Putamen (tissue), 1 donor: ENCODE measurements at regions not wholly inside any gene's neighbourhood (a gene's known extent, or its start where the extent isn't known, plus 50 kb on each side); places are given as distances from the start of the nearest gene placed in this dataset.
"Not testable (repeated sequence)": the region's sequence is repeated elsewhere in the genome, so short reads cannot be mapped to it uniquely, and the experiment has no call there.

Experiments used
- DNase-seq: peaks from one replicate; pipeline ENCODE4 v3.0.0-alpha.2; 2016; ENCODE audit warnings: low spot score

DNA sequence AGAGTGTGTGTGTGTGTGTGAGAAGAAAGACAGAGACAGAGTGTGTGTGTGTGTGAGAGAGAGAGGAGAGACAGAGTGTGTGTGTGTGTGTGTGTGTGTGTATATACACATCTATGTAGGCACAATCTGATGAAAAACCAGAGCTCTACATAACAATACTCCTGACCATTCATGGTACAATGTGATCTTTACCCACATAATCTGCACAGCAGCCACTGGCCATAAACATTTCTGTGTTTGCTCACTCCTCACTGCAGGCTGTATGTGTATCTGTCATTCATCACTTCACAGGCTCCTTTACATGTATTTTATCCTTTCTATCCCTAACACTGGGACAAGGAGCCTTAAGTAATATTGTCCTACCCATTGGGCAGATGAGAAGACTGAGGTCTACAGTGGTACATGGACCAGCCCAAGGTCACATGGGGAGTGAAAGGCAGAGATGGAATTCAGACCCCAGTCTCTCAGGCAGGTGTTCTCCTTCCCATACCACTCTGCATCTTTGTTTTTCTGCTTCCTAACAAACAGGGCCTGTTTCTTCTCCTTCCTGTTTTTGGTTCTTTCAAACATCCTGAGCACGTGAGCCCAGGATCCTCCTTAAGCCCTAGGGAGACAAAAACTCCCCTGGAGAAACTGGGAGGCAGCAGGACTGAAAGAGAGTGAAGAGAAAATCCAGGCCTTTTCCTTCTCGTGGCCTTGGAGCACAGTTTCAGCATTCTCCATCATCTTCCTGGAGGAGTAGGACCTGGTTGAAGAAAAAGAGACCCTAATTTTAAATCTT is 201.7 kb upstream of the MSX2 start:
- no peak for DNase-seq

DNA sequence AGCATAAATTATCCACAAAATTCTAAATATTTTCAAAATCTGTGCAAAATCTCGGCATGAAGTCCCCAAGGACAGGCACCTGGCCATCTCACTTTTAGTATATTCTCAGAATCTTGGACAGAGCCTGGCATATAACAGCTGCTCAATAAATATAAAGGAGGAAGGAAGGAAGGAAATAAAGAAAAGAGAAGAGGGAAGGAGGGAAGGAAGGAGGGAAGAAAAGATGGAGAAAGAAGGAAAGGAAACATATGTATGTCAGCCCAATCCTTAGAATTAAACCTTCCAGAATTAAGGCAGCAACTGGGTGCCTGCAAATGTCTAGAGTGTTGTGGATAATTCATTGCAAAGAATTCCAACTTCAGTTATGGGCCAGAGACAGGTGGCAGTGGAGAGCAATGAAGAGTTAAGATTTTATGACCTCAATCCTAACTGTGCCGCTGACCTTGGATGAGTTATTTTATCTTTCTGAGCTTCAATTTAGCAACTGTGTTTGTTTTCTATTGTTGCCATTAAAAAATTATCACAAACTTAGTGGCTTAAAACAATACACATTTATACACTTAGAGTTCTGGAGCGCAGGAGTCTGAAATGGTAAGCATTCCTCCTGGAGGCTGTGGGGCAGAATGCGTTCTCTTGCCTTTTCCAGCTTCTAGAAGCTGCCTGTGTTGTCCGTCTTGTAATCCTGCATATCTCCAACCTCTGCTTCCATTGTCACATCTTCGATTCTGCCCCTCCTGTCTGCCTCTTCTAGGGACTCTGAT is 200.9 kb upstream of the MSX2 start:
- DNase-seq = no peak

DNA sequence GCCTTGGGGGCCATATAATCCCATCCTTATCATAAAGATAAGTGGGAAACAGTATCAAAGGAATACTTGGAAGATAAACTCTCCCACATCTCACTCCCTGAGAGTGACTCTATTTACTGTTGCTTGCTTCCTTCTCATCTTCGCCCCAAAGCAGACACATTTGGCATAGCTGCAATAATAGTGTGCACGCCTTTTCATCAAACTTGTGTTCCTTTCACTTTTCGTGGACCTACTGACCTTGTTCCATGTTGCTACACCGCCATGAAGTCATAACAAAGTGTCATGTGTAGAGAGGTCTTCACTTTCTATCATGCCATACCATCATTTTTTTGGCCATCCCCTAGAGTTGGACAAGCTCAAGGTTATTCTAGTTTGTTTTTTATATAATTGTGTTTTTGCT is 200.0 kb upstream of the MSX2 start:
- DNase-seq = no peak

DNA sequence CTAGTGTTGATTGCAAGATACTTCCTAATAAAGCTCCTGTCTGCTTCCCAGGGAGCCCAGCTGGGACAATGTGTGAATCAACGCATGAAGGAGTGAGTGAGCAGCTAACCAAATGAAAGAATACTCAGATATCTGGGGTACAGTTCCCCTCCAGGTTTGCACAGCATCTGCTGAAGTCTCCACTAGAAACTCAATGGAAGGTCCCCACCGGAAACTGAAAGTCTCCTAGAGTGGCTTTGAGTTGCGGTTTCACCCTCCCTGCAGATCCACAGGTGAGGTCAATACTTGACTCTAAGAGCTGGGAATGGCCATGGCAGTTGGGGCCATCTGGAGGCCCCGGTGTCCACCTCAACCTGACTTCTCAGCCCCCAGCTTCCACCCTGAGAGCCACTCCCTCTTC is 198.2 kb upstream of the MSX2 start:
- DNase-seq = no peak

DNA sequence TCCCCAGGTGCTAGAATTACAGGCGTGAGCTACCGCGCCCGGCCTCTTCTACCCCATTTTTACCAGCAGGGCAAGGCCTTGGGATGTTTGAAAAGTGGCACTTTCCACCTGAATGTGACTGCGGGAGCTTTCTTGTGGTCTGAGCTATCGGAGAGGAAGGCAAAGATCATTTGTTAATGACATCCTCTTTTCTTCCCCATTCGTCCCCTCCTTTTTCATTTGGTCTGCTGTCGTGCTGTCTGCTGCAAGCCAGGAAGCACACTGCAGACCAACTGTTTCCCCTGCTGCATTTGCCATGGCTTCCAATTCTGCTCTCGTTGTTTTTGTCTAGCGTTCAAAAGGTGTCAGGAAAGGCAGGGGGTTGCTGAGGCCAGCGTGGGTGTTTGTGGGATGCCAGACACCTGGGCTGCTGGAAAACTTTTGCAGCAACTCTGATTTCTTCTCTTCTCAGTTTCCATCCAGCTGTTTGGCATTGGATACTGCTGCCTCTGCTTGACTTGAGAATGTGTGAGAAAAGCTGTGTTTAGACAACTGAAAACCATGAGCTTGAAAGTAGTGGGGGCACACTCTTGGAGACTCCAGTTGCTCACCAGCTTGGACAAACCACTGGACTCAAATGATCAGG is 196.4 kb upstream of the MSX2 start:
- no peak for DNase-seq

DNA sequence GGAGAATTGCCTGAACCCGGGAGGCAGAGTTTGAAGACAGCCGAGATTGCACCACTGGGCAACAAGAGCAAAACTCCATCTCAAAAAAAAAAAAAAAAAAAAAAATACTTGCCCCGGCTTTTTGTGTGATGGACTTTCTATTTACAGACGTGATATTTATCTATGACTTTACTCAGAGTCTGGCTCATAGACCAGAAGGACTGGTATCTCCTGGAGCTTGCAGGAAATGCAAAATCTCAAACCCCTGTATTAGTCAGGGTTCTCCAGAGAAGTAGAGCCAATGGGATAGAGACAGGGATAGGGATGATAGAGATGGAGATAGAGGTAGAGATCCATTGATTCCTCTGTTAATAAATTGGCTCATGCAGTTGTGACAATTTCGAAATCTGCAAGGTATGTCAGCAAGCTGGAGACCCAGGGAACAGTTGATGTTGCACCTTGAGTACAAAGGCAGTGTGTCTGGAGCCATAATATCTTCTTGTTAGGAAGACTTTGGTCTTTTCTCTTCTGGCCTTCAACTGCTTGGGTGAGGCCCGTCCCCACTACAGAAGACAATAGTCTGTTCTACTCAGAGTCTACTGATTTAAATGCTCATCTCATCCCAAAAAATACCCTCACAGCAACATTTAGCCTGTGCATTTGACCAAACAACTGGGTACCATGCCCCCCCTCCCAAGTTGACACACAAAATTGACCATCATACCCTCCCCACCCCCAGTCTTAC is 195.4 kb upstream of the MSX2 start:
- DNase-seq = no peak

DNA sequence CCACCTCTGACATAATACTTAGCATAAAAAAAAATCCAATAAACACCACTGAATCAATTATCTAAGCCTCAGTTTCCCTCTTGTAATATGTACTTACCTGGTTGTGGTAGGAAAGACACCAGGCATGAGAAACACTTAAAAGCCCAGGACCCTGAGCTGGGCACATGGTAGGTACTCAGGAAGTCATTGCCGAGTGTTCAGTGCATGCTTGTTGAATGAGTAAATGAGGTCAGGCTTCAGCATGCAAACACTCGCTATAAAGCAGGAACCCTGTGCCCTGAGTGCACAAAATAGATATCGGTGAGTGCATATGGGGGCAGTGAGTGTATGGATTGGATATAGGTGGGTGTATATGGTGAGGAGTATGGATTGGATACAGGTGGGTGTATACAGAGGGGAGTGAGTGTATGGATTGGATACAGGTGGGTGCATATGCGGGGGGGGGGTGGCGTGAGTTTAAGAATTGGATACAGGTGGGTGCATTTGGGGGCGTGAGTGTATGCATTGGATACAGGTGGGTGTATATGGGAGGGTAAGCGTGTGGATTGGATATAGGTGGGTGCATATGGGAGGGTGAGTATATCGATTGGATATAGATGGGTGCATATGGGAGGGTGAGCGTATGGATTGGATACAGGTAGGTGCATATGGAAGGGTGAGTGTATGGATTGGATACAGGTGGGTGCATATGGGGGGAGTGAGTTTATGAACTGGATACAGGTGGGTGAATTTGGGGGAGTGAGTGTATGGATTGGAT is 194.3 kb upstream of the MSX2 start:
- DNase-seq = no peak

DNA sequence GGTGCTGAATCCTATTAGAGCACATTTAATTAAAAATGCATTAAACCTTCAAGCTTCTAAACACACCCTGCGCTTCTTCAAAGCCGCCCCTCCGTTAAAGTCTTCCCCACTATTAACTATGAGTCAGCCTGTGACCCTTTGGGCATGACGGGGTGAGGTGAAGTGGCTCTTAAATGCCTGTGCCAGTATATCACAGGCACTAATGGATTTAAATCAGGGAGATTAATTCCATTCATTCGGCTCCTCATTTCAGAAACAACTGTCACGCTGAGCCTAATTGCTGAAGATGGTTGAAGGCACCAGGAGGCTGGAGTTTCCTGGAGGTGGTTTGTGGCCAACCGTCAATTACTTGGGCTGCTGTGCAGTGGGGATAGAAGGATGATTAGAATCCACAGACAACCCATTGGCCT is 192.6 kb upstream of the MSX2 start:
- DNase-seq = no peak

DNA sequence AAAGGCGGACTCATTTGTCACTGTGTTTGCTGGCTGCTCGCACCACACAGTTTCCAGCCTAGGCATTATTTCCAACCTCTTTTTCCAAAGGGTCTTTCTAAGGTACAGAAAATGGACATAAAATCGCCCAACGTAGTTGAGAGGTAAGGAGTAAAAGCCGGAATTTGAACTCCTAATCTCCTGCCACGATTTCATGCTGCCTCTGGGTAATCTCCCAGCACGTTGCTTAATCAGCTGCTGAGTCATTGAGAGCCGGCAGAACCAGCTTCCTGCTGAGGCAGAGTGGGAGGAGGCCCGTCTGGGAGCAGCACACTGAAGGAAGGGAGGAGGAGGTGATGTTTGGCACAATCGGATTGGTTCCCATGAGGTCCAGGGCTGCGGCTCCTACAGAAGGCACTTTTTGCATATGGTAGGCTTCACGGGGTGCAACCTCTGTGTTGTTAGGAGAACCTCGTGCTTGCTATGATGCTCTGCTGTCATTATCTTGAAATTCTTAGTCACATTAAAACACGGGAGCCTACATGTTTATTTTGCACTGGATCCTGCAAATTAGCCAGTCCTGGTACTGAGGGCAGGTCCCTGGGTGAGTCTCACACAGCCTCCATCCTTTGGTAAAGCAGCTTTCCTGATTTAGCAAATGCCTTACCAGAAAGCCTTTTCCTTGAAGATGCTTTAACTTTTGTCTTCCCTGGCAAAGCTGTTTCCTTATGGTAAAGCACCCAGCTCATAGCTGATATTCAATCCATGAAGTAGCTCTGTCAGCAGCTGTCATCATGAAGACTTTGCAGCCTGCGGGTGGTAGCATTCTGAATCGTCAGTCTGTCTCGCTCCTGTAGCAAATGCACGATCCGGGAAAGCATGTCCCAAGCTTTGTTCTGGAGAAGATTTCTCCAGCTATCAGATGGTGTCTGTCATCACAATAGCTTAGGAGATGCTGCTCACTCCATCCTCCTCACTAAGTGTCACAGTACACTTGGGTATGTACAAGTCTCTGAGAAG is 191.6 kb upstream of the MSX2 start:
- peak; percentile 81 for DNase-seq

DNA sequence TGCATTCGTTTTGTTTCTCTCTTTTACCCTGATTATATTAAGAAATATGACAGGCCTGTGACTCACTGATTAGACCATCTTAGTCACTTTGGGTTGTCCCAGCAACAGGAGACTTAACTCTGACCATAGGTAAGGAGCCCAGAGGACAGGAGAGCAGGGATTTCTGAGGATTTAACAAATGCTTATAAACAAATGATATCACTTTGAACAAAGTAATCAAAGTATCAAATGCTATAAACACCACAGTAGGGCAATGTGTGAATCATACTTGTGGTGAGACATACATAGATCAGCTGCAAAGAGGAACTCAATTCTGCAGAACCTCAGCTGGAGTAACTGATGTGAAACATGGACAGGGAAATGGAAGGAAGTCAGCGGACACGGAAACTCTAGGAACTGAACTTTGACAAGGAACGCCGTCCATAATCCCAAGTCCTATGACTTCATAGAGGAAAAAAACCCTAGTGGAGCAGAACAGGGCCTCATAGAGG is 190.6 kb upstream of the MSX2 start:
- no peak for DNase-seq

DNA sequence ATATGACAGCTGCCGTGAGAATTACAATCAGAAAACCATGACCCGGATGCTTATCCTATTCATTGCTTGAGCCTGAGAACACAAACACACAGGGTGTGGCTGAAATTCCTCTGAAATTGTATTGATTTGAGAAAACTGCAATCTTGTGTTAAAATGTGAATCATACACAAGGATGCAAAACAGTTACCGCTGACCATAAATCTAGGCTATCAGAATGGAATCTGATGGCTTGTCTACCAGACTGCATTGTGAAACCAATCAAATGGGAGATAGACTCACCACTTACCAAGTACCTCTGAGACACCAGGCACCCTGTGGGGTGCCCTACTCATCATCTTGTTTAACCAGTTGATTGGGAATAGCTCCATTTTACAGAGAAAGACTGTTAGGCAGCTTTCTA is 188.7 kb upstream of the MSX2 start:
- no peak for DNase-seq

DNA sequence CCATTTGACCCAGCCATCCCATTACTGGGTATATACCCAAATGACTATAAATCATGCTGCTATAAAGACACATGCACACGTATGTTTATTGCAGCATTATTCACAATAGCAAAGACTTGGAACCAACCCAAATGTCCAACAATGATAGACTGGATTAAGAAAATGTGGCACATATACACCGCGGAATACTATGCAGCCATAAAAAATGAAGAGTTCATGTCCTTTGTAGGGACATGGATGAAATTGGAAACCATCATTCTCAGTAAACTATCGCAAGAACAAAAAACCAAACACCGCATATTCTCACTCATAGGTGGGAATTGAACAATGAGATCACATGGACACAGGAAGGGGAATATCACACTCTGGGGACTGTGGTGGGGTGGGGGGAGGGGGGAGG is 184.6 kb upstream of the MSX2 start:
- DNase-seq = not testable (repeated sequence)

DNA sequence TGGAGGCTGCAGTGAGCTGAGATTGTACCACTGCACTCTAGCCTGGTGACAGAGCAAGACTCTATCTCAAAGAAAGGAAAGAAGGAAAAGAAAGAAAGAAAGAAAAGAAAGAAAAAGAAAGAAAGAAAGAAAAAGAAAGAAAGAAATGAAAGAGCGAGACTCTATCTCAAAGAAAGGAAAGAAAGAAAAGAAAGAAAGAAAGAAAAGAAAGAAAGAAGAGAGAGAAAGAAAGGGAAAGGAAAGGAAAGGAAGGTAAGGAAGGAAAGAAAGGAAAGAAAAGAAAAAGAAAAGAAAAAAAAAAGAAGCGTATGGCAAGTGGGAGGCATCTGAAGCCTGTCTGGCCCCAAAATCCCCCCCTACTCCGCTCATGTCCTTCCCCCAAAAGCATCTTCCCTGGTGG is 182.3 kb upstream of the MSX2 start:
- DNase-seq = no peak

DNA sequence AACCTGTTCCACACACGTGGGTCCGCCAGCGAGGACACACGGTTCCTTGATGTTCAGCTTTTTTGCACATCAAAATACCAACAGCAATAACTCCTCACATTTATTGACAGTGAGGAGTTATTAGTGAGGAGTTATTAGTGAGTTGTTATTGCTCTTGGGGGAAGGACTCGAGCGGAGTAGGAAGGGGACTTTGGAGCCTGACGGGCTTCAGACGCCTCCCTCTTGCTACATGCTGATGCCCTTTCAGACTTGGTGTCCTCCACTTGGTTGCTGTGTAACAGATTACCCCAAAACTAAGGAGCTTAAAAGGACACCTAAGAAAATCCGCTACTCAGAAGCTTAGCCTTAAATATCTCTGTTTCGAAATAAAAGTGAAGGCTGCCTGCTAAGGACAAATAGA is 181.9 kb upstream of the MSX2 start:
- no peak for DNase-seq

DNA sequence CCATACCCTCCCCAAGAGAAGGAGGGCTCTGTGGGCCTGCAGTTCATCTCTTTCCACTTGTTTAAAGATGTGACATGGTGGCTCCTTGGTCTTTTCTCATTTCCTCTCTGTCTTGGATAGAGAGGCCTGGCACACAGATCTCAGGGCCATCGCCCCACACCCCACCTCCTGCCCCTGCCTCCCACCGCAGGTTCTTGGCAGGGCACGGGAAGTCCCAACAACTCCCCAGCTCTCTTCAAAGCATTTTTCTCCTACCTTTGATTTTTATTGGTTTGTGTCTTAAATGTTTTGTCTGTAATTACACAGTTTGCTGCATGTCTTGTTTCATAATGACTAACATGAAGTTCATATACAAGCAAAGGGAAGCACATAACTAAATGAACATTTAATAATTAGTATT is 178.5 kb upstream of the MSX2 start:
- no peak for DNase-seq

DNA sequence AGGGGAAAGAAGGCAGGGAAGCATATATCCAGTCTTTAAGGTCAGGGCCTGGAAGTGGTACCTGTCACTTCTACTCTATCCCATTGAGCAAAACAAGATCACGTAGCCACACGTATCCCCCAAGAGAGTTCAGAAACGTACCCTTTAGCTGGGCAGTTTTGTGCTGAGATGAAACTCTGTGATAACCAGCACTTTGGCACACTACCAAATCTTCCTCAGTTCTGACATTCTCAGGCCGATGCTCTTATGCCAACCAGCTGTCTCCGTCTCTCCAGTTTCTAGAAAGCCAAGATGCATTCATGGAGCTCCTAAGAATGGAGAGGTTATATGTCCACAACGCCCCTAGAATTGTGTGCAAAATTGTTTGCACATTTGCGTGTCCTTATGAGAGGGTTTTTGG is 176.6 kb upstream of the MSX2 start:
- no peak for DNase-seq

DNA sequence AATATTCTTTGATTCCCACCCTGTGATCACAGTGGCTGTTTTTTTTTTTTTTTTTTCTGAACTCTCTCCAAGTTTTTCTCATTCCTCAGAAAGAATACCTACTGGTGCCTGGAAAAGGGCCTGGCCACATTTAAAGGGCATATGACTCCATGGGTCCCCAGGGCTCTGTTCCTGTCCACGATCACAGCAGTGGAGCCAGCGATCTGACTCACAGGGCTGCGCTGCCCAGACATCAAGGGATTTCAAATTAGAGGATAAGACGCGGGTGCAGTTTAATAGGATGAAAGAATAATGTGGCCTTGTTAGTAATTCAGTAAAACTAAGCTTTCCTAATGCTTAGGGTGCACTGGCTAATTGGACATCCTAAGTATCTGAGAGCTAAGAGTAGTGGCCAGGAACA is 175.1 kb upstream of the MSX2 start:
- DNase-seq = no peak

DNA sequence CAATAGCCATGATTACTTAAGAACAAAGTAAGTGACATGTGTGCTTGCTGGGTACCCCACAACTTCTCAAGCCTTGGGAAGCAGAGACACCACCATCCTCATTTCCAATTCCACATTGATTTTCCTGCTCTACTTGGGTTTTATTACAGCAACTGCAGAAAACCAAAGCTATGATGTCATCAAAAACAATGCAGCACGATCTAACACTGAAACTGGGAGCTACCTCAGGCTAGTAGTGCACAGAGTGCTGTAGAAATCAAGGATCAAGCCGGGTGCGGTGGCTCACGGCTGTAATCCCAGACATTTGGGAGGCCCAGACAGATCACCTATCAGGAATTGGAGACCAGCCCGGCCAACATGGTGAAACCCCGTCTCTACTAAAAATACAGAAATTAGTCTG is 174.4 kb upstream of the MSX2 start:
- no peak for DNase-seq

DNA sequence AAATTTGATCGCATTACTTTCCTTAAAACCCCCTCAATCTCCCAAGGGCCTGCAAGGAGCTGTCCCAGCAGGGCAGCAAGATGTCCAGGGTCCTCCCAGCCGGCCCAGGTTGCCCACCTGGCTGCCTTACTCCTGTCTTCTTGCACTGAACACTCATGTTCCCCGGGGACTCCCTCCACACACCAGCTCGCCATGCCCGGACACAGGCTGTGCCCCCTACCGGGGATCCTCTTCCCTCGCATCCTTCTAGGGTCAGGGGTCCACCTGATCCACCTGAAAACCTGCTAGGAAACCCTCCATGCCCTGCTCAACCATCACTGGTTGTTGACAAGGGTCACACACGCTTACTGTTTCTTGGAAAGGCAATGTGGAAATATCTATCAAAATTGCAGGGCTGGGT is 172.0 kb upstream of the MSX2 start:
- no peak for DNase-seq

DNA sequence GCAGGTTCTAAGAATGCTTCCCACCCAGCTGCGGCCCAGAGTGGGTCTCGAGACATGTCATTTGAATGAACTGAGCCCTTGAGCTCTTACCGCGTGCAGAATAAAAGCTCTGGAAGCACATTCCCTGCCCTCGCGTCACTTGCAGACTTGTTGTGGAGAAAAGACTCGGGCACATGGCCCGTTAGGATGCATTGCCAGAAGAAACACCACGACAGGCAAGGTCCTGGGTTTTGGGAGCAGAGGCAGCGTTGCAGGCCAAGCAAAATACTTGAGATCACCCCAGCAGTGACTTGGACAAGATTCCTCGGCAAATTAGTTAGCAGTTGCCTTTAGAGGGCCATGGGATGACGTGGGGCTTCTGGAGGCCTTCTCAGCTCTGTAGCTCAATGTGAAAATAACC is 170.8 kb upstream of the MSX2 start:
- DNase-seq = no peak
